ENCODE measurements at regions not wholly inside any gene's neighbourhood (a gene's known extent, or its start where the extent isn't known, plus 50 kb on each side); places are given as distances from the start of the nearest gene placed in this dataset.

GRCh38 chr11:122234780-122235179 is 118.8 kb upstream of the BLID start:
- H3K4me3 ChIP-seq (ENCODE audit: insufficient read depth, low read depth, low read length, poor library complexity, severe bottlenecking): no peak overlapping the region
- H3K27ac ChIP-seq (ENCODE audit: insufficient read depth, low read length, poor library complexity, severe bottlenecking): no peak overlapping the region
- no peaks in the 10 kb centered on the region for H3K9me3 ChIP-seq (ENCODE audit: control insufficient read depth, low read length)
- no peak for DNase-seq
- H3K4me1 ChIP-seq (ENCODE audit: control insufficient read depth, insufficient read depth, low read length, poor library complexity, severe bottlenecking): no peaks in the 10 kb centered on the region
- H3K36me3 ChIP-seq (ENCODE audit: control insufficient read depth, insufficient read depth, low read length): no peaks in the 10 kb centered on the region
- H3K27me3 ChIP-seq (replicated peaks; ENCODE audit: control insufficient read depth, insufficient read depth, low read length, poor library complexity, severe bottlenecking): no peaks in the 10 kb centered on the region

GRCh38 chr11:122234257-122234656 is 118.2 kb upstream of the BLID start:
- Histone ChIP-seq H3K4me1 (ENCODE audit: control insufficient read depth, insufficient read depth, low read length, poor library complexity, severe bottlenecking) (no peaks in the 10 kb centered on the region), H3K9me3 (ENCODE audit: control insufficient read depth, low read length) (no peaks in the 10 kb centered on the region), H3K4me3 (ENCODE audit: insufficient read depth, low read depth, low read length, poor library complexity, severe bottlenecking) (no peak overlapping the region), H3K36me3 (ENCODE audit: control insufficient read depth, insufficient read depth, low read length) (no peaks in the 10 kb centered on the region), H3K27me3 (replicated peaks; ENCODE audit: control insufficient read depth, insufficient read depth, low read length, poor library complexity, severe bottlenecking) (no peaks in the 10 kb centered on the region), H3K27ac (ENCODE audit: insufficient read depth, low read length, poor library complexity, severe bottlenecking) (no peak overlapping the region)
- DNase-seq: no peak

- H3K27ac ChIP-seq (ENCODE audit: insufficient read depth, low read length, poor library complexity, severe bottlenecking): no peak overlapping the region
- no peaks in the 10 kb centered on the region for H3K36me3 ChIP-seq (ENCODE audit: control insufficient read depth, insufficient read depth, low read length)
- DNase-seq: no peak
- H3K9me3 ChIP-seq (ENCODE audit: control insufficient read depth, low read length): no peaks in the 10 kb centered on the region
- H3K4me1 ChIP-seq (ENCODE audit: control insufficient read depth, insufficient read depth, low read length, poor library complexity, severe bottlenecking): no peaks in the 10 kb centered on the region
- no peak overlapping the region for H3K4me3 ChIP-seq (ENCODE audit: insufficient read depth, low read depth, low read length, poor library complexity, severe bottlenecking)
- no peaks in the 10 kb centered on the region for H3K27me3 ChIP-seq (replicated peaks; ENCODE audit: control insufficient read depth, insufficient read depth, low read length, poor library complexity, severe bottlenecking)
These were observed 117.0 kb upstream of the BLID start for GRCh38 chr11:122232985-122233384.

GRCh38 chr11:122230385-122230755 is 114.4 kb upstream of the BLID start:
- Histone ChIP-seq H3K27me3 (replicated peaks; ENCODE audit: control insufficient read depth, insufficient read depth, low read length, poor library complexity, severe bottlenecking) (no peaks in the 10 kb centered on the region), H3K27ac (ENCODE audit: insufficient read depth, low read length, poor library complexity, severe bottlenecking) (no peak overlapping the region), H3K36me3 (ENCODE audit: control insufficient read depth, insufficient read depth, low read length) (no peaks in the 10 kb centered on the region), H3K9me3 (ENCODE audit: control insufficient read depth, low read length) (no peaks in the 10 kb centered on the region), H3K4me1 (ENCODE audit: control insufficient read depth, insufficient read depth, low read length, poor library complexity, severe bottlenecking) (no peaks in the 10 kb centered on the region), H3K4me3 (ENCODE audit: insufficient read depth, low read depth, low read length, poor library complexity, severe bottlenecking) (no peak overlapping the region)
- DNase-seq: no peak

GRCh38 chr11:122229481-122230384 is 113.7 kb upstream of the BLID start:
- no peaks in the 10 kb centered on the region for H3K9me3 ChIP-seq (ENCODE audit: control insufficient read depth, low read length)
- DNase-seq: no peak
- no peak overlapping the region for H3K27ac ChIP-seq (ENCODE audit: insufficient read depth, low read length, poor library complexity, severe bottlenecking)
- H3K4me1 ChIP-seq (ENCODE audit: control insufficient read depth, insufficient read depth, low read length, poor library complexity, severe bottlenecking): no peaks in the 10 kb centered on the region
- no peaks in the 10 kb centered on the region for H3K36me3 ChIP-seq (ENCODE audit: control insufficient read depth, insufficient read depth, low read length)
- H3K27me3 ChIP-seq (replicated peaks; ENCODE audit: control insufficient read depth, insufficient read depth, low read length, poor library complexity, severe bottlenecking): no peaks in the 10 kb centered on the region
- no peak overlapping the region for H3K4me3 ChIP-seq (ENCODE audit: insufficient read depth, low read depth, low read length, poor library complexity, severe bottlenecking)

- H3K9me3 ChIP-seq (ENCODE audit: control insufficient read depth, low read length): no peaks in the 10 kb centered on the region
- H3K4me1 ChIP-seq (ENCODE audit: control insufficient read depth, insufficient read depth, low read length, poor library complexity, severe bottlenecking): no peaks in the 10 kb centered on the region
- no peak overlapping the region for H3K27ac ChIP-seq (ENCODE audit: insufficient read depth, low read length, poor library complexity, severe bottlenecking)
- H3K4me3 ChIP-seq (ENCODE audit: insufficient read depth, low read depth, low read length, poor library complexity, severe bottlenecking): no peak overlapping the region
- DNase-seq: no peak
- no peaks in the 10 kb centered on the region for H3K36me3 ChIP-seq (ENCODE audit: control insufficient read depth, insufficient read depth, low read length)
- H3K27me3 ChIP-seq (replicated peaks; ENCODE audit: control insufficient read depth, insufficient read depth, low read length, poor library complexity, severe bottlenecking): no peaks in the 10 kb centered on the region
These were observed 113.1 kb upstream of the BLID start for GRCh38 chr11:122229078-122229477.

GRCh38 chr11:122226810-122227379 is 110.9 kb upstream of the BLID start:
- Histone ChIP-seq H3K9me3 (ENCODE audit: control insufficient read depth, low read length) (no peaks in the 10 kb centered on the region), H3K27ac (ENCODE audit: insufficient read depth, low read length, poor library complexity, severe bottlenecking) (no peak overlapping the region), H3K4me3 (ENCODE audit: insufficient read depth, low read depth, low read length, poor library complexity, severe bottlenecking) (no peak overlapping the region), H3K27me3 (replicated peaks; ENCODE audit: control insufficient read depth, insufficient read depth, low read length, poor library complexity, severe bottlenecking) (no peaks in the 10 kb centered on the region), H3K36me3 (ENCODE audit: control insufficient read depth, insufficient read depth, low read length) (no peaks in the 10 kb centered on the region), H3K4me1 (ENCODE audit: control insufficient read depth, insufficient read depth, low read length, poor library complexity, severe bottlenecking) (no peaks in the 10 kb centered on the region)
- no peak for DNase-seq

GRCh38 chr11:122224867-122225266 is 108.9 kb upstream of the BLID start:
- no peaks in the 10 kb centered on the region for H3K9me3 ChIP-seq (ENCODE audit: control insufficient read depth, low read length)
- no peak for DNase-seq
- H3K27ac ChIP-seq (ENCODE audit: insufficient read depth, low read length, poor library complexity, severe bottlenecking): no peak overlapping the region
- no peaks in the 10 kb centered on the region for H3K36me3 ChIP-seq (ENCODE audit: control insufficient read depth, insufficient read depth, low read length)
- no peaks in the 10 kb centered on the region for H3K4me1 ChIP-seq (ENCODE audit: control insufficient read depth, insufficient read depth, low read length, poor library complexity, severe bottlenecking)
- no peak overlapping the region for H3K4me3 ChIP-seq (ENCODE audit: insufficient read depth, low read depth, low read length, poor library complexity, severe bottlenecking)
- H3K27me3 ChIP-seq (replicated peaks; ENCODE audit: control insufficient read depth, insufficient read depth, low read length, poor library complexity, severe bottlenecking): no peaks in the 10 kb centered on the region

GRCh38 chr11:122220321-122220720 is 104.3 kb upstream of the BLID start:
- DNase-seq: no peak
- no peaks in the 10 kb centered on the region for H3K9me3 ChIP-seq (ENCODE audit: control insufficient read depth, low read length)

GRCh38 chr11:122219791-122220190 is 103.8 kb upstream of the BLID start:
- H3K27ac ChIP-seq (ENCODE audit: insufficient read depth, low read length, poor library complexity, severe bottlenecking): no peak overlapping the region
- DNase-seq: no peak
- no peaks in the 10 kb centered on the region for H3K36me3 ChIP-seq (ENCODE audit: control insufficient read depth, insufficient read depth, low read length)
- no peak overlapping the region for H3K4me3 ChIP-seq (ENCODE audit: insufficient read depth, low read depth, low read length, poor library complexity, severe bottlenecking)
- no peaks in the 10 kb centered on the region for H3K9me3 ChIP-seq (ENCODE audit: control insufficient read depth, low read length)
- H3K4me1 ChIP-seq (ENCODE audit: control insufficient read depth, insufficient read depth, low read length, poor library complexity, severe bottlenecking): no peaks in the 10 kb centered on the region
- H3K27me3 ChIP-seq (replicated peaks; ENCODE audit: control insufficient read depth, insufficient read depth, low read length, poor library complexity, severe bottlenecking): no peaks in the 10 kb centered on the region

More at GRCh38 chr11:122220321-122220720, 104.3 kb upstream of the BLID start:
- no peak overlapping the region for H3K4me3 ChIP-seq (ENCODE audit: insufficient read depth, low read depth, low read length, poor library complexity, severe bottlenecking)
- H3K27ac ChIP-seq (ENCODE audit: insufficient read depth, low read length, poor library complexity, severe bottlenecking): no peak overlapping the region
- H3K36me3 ChIP-seq (ENCODE audit: control insufficient read depth, insufficient read depth, low read length): no peaks in the 10 kb centered on the region
- H3K4me1 ChIP-seq (ENCODE audit: control insufficient read depth, insufficient read depth, low read length, poor library complexity, severe bottlenecking): no peaks in the 10 kb centered on the region
- no peaks in the 10 kb centered on the region for H3K27me3 ChIP-seq (replicated peaks; ENCODE audit: control insufficient read depth, insufficient read depth, low read length, poor library complexity, severe bottlenecking)

Measured in effector memory CD4-positive, alpha-beta T cell (primary cell).